GM18909 (cell line): ENCODE measurements at regions not wholly inside any gene's neighbourhood (a gene's known extent, or its start where the extent isn't known, plus 50 kb on each side); places are given as distances from the start of the nearest gene placed in this dataset.

Source experiments
- ATAC-seq: cut with Tn5 transposase; IDR thresholded peaks from one replicate; pipeline ENCODE4 v1.9.1; 2021; ENCODE audit warnings: mild to moderate bottlenecking; ENCODE audit not compliant: unreplicated experiment, poor library complexity

DNA sequence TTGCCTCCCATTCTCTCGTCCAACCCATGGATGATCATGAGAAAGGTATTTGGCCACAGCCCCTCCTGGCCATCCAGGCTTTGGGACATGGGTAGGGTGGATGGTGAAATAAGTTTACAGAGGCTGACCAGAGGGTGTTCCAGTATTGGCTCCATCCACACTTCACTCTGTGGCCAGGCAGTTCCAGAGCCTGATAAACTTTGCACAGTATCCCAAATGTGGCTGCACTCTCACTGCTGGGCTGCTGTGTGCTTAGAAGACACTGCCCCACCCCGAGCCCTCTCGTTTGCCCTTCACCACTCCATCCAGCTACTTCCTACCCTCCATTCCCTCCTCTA, 72.0 kb upstream of the ZMIZ1 start:
- ATAC-seq, result no peak

DNA sequence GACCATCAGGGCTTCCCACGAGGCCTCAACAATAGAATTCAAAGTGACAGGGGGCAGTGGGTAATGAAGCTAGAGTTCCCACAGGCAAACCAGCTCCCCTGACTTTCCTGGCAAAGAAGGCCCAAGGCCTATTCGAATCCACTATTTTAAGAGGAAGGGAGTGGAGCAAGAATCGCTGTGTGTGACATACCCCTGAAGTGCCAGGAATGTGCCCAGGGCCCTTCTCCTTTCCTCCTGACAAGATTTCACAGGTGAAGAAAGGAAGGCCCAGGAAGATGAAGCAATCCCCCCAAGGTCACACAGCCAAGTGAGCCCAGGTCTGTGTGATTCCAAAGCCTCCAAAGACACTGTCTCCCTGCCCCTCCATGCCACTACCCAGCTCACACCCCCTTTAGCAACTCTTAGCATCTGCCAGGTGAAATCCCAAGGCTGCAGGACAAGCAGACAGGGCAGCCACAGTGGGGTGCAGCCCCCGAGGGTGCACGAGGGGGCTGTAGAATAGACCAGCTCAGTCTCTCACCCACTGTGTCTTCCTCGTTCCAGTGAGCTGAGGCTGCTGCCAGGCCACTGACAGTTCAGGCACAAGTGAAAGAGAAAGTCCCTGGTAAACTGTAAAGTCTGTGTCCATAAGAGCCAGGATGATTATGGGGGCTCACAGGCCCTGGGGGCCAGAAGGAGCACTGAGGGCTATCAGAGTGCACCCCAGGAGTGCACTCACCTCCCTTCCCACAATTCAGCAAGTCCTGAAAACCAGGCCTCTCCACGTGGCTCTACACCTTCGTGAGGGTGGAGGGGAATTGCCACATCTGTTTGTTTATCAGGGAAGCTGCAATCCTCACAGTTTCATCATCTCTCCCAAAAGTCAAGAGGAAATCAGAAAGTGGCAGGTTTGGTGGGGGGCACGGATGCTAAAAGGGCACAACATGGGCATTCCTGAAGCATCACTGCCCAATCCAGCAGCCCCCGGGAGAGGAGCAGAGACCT, 70.8 kb upstream of the ZMIZ1 start:
- ATAC-seq, result no peak

DNA sequence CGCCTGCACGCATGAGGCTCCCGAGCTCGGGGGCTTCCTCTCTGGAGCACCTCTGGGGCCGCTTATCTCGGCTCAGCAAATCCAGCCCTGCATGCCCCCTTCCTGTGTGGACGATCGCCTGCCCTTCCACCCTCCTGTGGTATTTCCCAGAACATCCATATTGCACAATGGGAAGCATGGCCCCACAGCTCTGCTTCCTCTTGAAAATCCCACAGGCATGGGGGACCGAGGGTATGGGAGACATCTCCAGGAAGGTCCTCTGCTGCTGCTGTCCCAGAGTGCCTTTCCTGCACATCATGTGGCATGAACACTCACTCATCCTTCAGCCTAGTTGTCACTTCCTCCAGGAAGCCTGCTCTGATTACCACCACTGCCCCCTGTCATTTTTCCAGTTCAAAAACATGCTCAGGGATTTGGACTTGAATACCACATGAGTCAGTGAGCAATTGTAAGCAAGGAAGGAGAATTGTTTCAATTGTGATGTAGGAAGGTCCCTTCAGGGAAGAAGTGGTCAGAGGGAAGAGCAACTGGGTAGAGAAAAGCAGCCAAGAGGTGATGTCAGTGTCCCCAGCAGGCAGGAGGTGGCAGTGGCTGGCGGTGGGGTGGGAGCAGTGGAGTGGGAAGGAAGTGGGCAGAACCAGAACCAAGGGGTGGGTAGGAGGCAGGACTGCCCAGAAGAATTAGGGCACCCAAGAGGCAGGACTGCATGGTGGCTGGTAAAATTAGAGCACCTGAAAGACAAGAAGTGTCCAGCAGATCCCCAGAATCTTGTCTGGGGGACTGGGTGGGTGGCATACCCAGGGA, 67.5 kb upstream of the ZMIZ1 start:
- no peak for ATAC-seq

DNA sequence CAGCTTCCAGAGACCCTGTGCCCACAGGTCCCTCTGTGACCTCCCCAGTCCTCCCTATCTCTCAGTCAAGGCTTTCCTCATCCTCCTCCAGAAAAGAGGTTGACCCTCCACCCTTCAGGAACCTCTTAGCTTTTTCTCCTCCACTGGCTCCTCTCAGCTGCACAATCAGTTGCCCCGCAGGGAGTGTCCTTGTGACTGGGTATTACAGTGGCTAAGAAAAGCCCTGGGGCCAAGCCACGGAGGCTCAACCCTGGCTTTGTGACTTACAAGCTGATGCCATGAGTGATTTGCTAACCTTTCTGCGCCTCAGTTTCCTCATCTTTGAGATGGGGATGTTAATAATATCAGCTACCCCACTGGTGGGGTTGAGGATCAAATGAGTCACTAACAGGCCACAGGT, 66.4 kb upstream of the ZMIZ1 start:
- ATAC-seq, result no peak

DNA sequence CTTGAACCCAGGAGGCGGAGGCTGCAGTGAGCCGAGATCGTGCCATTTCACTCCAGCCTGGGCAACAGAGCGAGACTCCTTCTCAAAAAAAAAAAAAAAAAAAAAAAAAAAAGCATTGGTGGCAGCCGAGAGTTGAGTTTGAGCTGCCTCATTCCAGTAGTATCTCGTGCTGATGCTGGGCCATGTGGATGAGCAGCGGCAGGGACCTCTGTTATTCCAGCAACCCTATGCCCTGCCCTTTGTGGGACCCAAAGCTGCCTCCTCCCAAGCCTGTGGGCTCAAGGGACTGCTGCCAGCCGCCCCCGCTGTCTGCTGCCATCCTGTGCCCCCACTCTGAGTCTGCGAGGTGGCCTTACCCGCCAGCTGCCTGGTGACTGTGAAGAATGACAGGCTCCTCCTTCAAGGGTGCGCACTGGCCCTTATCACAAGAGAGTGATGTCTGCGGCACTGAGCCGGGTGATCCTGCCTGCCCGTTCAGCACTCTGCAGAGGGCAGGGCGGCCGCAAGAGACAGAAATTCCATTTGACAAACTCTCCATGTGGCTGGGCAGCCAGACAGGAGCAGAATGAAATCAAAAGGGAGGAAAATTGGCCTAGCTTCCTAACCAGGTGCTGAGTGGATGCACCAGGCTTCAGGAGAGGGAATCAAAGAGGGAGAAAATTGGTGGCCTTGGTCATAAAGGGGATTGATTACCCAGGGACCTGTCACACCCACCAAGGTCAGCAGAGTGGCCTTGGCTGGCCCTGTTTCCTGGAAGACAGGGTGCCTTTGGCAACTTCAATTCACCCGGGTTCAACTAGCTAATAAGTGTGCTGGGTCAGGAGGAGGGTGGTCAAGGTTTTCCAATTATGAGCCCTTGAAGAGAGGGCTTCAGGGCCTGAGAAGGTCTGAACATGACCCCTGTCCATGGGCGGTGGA, 65.3 kb upstream of the ZMIZ1 start:
- no peak for ATAC-seq

DNA sequence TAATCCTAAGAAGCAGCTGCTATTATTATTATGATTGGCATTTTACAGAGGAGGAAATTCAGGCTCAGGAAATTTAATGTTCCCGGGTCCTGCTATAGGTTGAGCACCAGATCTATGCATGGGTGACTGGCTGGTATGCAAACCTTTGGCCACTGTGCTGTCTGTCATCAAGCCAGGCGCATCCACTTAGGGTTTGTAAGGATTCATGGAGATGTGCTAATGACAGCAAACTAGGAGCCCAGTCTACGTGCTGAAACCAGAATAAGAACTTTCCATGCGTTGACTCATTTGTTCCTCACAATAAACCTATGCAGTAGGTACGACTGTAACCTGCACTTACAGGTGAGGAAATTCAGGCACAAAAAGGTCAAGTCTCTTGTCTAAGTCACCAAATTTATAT, 64.5 kb upstream of the ZMIZ1 start:
- no peak for ATAC-seq

DNA sequence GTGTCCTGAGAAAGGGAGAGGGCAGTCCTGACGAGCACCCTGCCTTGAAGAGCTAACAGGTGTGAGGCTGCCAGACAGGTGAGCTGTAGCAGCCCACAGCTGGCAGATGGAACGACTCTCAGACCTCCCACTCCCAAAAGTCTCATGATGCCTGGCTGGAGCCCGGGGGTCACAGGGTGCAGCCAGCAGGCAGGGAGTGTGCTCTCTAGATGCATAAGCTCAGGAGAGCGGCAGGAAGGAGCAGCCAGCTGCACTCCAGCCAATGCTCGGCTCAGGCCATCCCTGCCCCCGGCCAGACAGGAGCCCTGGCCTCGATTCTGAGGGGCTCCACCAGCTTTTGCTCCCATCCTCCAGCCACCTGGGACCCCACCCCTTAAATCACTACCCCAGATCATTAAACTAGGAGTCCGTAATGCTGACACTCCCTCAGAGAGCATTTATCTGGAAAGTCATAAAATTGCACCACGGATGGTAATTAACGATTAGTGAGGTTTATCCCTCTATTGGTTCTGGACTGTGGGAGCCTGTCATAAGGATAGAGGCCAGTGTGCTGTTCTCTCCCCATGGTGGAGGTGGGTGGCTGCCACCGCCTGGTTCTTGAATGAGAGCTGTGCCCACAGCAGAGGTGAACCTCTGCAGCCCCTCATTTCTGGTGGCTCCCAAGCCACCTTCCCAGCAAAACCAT, 63.5 kb upstream of the ZMIZ1 start:
- no peak for ATAC-seq

DNA sequence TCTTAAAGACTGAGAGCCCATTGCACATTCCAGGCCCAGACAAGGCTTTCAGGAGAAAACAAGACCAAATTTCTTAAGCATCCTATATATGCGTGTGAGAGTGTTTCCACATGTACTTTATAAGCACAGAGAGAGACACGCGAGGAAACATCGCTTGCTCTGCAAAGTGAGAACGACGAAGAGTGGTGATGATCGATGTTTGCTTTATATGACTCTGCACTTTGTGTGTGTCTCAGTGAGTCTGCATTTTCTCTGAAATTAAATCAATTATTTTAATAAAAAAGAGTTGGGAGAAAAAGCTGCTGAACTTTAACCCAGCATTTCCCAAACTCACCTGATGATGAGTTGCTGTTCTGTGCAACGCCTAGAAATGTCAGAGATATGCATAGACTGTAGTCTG, 61.7 kb upstream of the ZMIZ1 start:
- ATAC-seq, result no peak

DNA sequence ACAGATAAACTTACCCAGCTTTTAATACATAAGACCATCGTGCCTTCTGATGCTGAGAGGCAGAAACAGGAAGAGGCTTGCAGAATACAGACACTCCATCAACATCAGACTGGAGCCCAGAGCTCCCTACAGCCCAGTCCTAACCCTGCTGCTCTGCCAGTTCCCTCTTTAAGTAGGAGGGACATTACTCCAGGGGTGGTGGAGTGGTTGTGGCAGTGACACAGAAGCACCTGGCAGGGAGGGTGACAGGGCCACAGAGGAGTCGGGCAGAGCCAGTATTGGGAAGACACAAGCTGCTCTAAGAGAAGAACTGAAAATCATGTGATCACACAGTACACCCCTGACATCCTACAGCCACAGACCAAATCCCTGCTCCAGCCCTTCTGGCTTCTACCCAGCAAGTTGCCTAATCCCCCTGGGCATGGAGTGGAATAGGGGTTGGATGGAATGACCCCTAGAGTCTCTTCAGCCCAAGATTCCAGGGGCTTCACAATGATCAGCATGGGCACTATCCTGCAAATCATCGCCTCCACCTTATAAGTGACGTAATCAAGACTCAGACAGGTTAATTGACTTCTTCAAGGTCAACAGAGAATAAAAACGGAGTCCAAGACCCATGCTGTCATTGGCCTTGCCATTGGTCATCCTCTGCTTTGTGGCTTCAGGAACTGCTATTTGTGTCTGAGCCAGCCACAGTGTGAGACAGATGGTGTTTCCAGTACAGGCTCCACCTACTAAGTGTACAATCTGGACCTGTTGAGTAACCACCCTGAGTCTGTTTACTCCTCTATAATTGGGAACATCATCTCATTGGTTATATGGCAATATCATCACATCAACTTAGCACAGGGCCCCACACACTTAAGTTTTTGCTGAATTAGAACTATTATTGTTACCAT, 61.1 kb upstream of the ZMIZ1 start:
- no peak for ATAC-seq

DNA sequence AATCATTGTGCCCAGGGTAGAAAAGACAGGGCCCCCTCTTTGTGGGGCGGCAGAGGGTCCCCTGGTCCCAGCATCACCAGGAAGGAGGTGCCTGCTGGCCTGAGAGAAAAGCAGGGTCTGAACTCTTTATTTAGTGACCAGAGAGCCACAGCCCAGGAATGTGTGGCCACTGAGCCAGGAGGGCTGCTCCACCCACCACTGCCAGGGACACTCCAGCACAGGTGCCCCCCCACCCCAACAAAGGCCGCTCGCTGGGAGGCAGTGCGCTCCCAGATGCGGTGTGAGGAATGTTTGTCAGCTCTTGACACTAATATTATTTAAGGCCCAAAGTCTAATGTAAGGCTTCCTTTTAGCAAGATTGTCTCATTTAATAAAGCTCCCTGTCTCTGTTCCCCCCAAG, 59.6 kb upstream of the ZMIZ1 start:
- ATAC-seq, result no peak

DNA sequence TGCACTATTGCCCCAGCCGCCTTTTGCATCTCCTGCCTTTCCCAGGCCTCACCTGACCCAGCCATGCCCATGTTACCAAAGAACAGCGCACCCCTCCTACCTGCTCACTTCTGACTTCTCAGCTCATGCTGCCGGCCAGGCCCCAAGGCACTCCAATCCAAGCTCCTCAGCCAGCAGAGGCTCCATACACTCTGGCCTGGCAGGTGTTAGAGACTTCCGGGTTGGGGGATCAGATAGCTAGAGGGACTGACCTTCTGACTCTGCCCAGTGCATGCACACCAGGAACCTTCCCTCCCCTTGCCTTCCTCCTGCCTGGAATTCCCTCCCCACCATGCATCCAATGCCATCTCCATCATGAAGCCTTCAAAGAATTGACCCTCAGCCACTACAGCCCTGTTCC, 56.2 kb upstream of the ZMIZ1 start:
- ATAC-seq, result no peak

DNA sequence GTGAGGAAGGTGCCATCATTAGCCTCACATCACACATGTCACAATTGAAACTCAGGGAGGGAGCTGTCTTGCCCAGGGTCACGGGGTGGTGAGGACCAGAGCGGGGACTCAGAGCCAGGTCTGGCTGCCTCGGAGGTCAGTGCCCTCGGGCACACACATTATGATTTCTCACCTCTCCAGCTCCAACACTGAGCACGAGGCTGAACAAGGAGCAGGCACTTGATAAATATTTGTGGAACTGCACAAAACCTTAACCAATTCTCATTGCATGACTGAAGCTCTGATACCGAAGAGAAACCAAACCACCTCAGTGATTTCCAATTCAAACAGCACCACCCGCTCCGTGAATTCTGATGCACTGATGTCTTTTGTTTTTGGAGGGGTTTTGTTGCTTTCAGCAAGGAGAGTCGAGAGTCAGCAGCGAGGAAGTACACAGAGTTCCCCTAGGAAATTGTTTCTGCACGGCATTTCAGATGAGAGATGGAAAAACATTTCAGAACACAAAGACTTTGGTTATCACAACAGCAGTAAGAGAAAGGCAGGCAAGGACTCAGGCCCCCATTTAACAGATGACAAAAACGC, 55.3 kb upstream of the ZMIZ1 start:
- ATAC-seq, result no peak

DNA sequence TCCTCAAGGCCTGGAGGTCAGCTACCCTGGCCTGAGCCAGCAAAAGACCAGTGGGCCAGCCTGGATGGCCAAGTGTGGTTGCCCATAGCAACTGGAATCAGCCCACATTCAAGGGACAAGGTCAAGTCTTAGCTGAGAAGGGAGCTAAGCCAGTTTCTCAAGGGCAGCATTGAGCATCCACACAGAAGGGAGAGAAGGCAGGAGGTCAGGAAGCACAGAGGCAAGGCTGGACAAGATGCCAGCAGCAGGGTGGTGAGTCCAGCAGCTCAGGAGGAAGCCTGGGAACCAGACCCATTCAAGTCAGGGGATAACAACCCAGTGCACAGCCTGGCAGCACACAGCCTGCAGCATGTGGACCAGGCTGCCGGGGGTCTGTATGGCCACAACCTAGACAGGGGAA, 54.0 kb upstream of the ZMIZ1 start:
- ATAC-seq, result no peak

DNA sequence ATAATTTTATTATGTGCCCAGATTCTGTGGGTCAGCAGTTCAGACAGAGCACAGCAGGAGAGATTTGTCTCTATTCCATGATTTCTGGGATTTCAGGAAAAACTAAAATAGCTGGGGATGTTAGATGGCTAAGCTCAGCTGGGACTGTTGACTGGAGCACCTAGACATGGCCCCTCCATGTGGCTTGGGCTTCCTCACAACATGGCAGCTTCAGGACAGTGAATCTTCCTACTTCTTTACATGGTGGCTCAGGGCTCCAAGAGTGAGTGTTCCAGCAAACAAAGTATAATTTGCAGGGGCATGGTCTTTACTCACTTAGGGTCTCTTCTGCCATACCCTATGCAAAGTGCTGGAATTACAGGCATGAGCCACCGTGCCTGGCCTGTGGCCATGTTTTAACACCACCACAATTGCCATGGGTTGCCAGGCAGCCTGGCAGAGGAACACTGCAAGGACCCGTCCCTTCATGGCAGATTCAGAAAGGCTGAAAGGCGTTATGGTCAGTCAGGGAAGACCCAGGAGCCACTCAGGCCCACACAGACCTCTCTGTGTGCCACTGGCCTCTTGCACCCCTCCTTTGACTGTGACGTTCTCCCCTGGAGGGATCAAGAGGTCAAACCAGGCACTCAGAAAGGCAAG, 50.8 kb upstream of the ZMIZ1 start:
- no peak for ATAC-seq

DNA sequence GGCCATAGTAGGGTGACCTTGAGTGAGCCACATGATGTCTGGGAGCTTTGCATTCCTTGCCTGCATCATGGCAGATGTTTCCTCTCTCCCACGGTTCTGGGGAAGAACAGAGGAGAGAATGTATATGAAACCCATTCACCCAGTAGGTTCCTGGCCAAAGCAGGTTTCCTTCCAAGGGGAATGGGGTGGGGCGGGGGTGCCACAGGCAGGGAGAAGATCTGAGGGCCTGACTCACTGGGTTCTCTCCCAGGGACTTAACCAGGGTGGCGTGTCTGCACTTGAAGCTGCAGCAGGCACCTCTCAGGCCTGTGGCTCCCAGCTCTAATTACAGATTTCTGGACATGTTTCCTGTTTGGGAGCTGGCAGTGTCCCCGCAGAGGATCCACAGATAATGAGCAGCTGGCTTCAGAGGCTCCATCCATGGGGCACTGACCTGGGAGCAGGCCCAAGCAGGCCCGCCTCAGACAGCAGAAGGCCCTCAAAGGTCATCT, 50.2 kb upstream of the ZMIZ1 start:
- no peak for ATAC-seq
